K562 (cell line): ENCODE measurements at regions not wholly inside any gene's neighbourhood (a gene's known extent, or its start where the extent isn't known, plus 50 kb on each side); places are given as distances from the start of the nearest gene placed in this dataset.

Experiments used
- ATAC-seq: fragments of 200-7000 bp; cut with Tn5 transposase; 3 replicates; pipeline ENCODE4 v1.9.1; 2020; ENCODE audit warnings: moderate library complexity
- BruUV-seq: library from RNA; stranded (reverse); fragments of 400-500 nt; replicated peaks from 2 replicates; lab custom pipeline; 2021; lab: Mats Ljungman, UMichigan
- CTCF ChIA-PET: fragments of 300-600 bp; formaldehyde crosslinking; extraction: SDS; loops from one replicate; lab custom pipeline; 2021; ENCODE audit warnings: low intra/inter-chr PET ratio; lab: Yijun Ruan, JAX
- POLR2A ChIA-PET: fragments of 300-600, 350-650 bp; sonication (Branson Sonifier 250); formaldehyde crosslinking; extraction: SDS; loops from one replicate; lab custom pipeline; 2021; ENCODE audit warnings: antibody characterized with exemption, inconsistent platforms; lab: Yijun Ruan, JAX
- DNase-seq, 4 experiments: peaks; one replicate each; pipeline versions ENCODE4 v3.0.0 to v3.0.0-alpha.2; 2011 to 2018; ENCODE audit warnings: low spot score in 3 of 4, mixed read lengths in 3 of 4; ENCODE audit errors: extremely low read depth in 1 of 4
- FAIRE-seq: peaks from 2 replicates; lab custom pipeline; 2011; peaks lifted over from hg19 to GRCh38; lab: Jason Lieb, UNC
- H2AFZ ChIP-seq: 2 replicates; pipeline ENCODE4 v1.6.0; 2011; ENCODE audit warnings: low read depth, low read length, control low read depth, inconsistent platforms
- H3K27ac ChIP-seq: fragments of 200-600 bp; 3 replicates; pipeline ENCODE4 v1.8.0; 2011; ENCODE audit warnings: low read depth, mild to moderate bottlenecking, control low read depth, inconsistent platforms, low read length, moderate library complexity, mixed read lengths; ENCODE audit errors: extremely low read depth
- H3K27me3 ChIP-seq, 2 experiments: fragments of 300-600 bp in 1 of 2; 2 replicates in 1 of 2; 3 replicates in 1 of 2; pipeline versions ENCODE4 v1.6.0 to v1.8.0; 2011; ENCODE audit warnings: inconsistent platforms in 2 of 2, low read length in 2 of 2, mild to moderate bottlenecking in 1 of 2, mixed read lengths in 1 of 2, moderate library complexity in 1 of 2; ENCODE audit not compliant: control insufficient read depth in 2 of 2, insufficient read depth in 2 of 2
- H3K36me3 ChIP-seq: fragments of 300-600 bp; 3 replicates; pipeline ENCODE4 v1.8.0; 2011; ENCODE audit warnings: mild to moderate bottlenecking, low read length, inconsistent platforms; ENCODE audit not compliant: control insufficient read depth, insufficient read depth
- H3K4me1 ChIP-seq, 2 experiments: fragments of 200-600 bp in 1 of 2; replicated peaks in 1 of 2; 2 replicates in 1 of 2; 3 replicates in 1 of 2; pipeline versions ENCODE4 v1.5.1 to v1.8.0; 2011; ENCODE audit warnings: inconsistent platforms in 2 of 2, low read length in 2 of 2, mild to moderate bottlenecking in 1 of 2, mixed read lengths in 1 of 2, moderate library complexity in 1 of 2; ENCODE audit not compliant: control insufficient read depth in 2 of 2, insufficient read depth in 2 of 2
- H3K4me2 ChIP-seq: 2 replicates; pipeline ENCODE4 v1.6.1; 2011; ENCODE audit warnings: low read length, control low read depth, inconsistent platforms, mixed read lengths; ENCODE audit not compliant: insufficient read depth
- H3K4me3 ChIP-seq: fragments of 200-600 bp; sonication (generic), shearing (Covaris generic); 2 replicates; pipeline ENCODE4 v1.5.1; 2016; ENCODE audit warnings: control low read depth, inconsistent platforms
- H3K79me2 ChIP-seq: fragments of 200-600 bp; 3 replicates; pipeline ENCODE4 v1.8.0; 2011; ENCODE audit warnings: low read length, inconsistent platforms; ENCODE audit not compliant: control insufficient read depth, insufficient read depth
- H3K9ac ChIP-seq, 2 experiments: 2 replicates each; pipeline versions ENCODE4 v1.6.0 to v1.6.1; 2011; ENCODE audit warnings: low read depth in 2 of 2, low read length in 2 of 2, control low read depth in 1 of 2, inconsistent platforms in 1 of 2, mild to moderate bottlenecking in 1 of 2, mixed read lengths in 1 of 2; ENCODE audit not compliant: insufficient read depth in 1 of 2
- H3K9me1 ChIP-seq: one replicate; pipeline ENCODE4 v1.6.0; 2011; ENCODE audit warnings: inconsistent platforms, mild to moderate bottlenecking, low read length, moderate library complexity; ENCODE audit not compliant: control insufficient read depth, insufficient read depth
- H3K9me3 ChIP-seq: replicated peaks from 2 replicates; pipeline ENCODE4 v1.5.1; 2011; ENCODE audit warnings: low read depth, low read length, inconsistent platforms; ENCODE audit not compliant: control insufficient read depth, insufficient read depth
- H4K20me1 ChIP-seq: replicated peaks from 2 replicates; pipeline ENCODE4 v1.6.1; 2011; ENCODE audit warnings: low read length, inconsistent platforms, mixed read lengths; ENCODE audit not compliant: control insufficient read depth, insufficient read depth
- MTF1 ChIP-seq: fragments of 250-450 bp; sonication (Bioruptor Pico); IDR thresholded peaks from 2 replicates; pipeline ENCODE4 v1.9.0; 2021; ENCODE audit warnings: moderate library complexity, mild to moderate bottlenecking, inconsistent platforms, borderline replicate concordance
- NCOA4 ChIP-seq: fragments of 450-650 bp; IDR thresholded peaks from 2 replicates; pipeline ENCODE4 v1.6.1; 2018; ENCODE audit warnings: mild to moderate bottlenecking; ENCODE audit not compliant: partially characterized antibody
- NR2C2 ChIP-seq, 2 experiments: fragments of 200-800 bp in 1 of 2; sonication (Bioruptor generic) in 1 of 2; sonication (generic) in 1 of 2; formaldehyde crosslinking in 1 of 2; IDR thresholded peaks; 2 replicates each; pipeline versions ENCODE4 v1.6.1 to v1.8.0; 2016 to 2022; ENCODE audit warnings: mild to moderate bottlenecking in 1 of 2, missing compliant biosample characterization in 1 of 2, missing genetic modification characterization in 1 of 2, missing genetic modification reagents in 1 of 2
- OTX1 ChIP-seq: fragments of 450-650 bp; formaldehyde crosslinking; IDR thresholded peaks from 2 replicates; pipeline ENCODE4 v1.4.0; 2022; ENCODE audit warnings: mild to moderate bottlenecking
- POU5F1 ChIP-seq: fragments of 150-350 bp; IDR thresholded peaks from 2 replicates; pipeline ENCODE4 v1.6.1; 2014; ENCODE audit warnings: borderline replicate concordance, low read length, low read depth, mild to moderate bottlenecking; ENCODE audit not compliant: partially characterized antibody
- SAFB2 ChIP-seq: fragments of 200-400 bp; formaldehyde crosslinking; IDR thresholded peaks from 2 replicates; pipeline ENCODE4 v1.6.1; 2018; ENCODE audit warnings: borderline replicate concordance, low read length, low read depth, moderate library complexity; ENCODE audit not compliant: severe bottlenecking
- ZNF140 ChIP-seq: fragments of 250-450 bp; sonication (Bioruptor Pico); IDR thresholded peaks from 2 replicates; pipeline ENCODE4 v1.8.0; 2021; ENCODE audit warnings: moderate library complexity, mild to moderate bottlenecking, inconsistent platforms
- ZNF311 ChIP-seq: fragments of 250-450 bp; sonication (Bioruptor Pico); IDR thresholded peaks from 2 replicates; pipeline ENCODE4 v1.4.0; 2020; ENCODE audit warnings: mild to moderate bottlenecking, moderate library complexity
- ZNF384 ChIP-seq: IDR thresholded peaks from 2 replicates; pipeline ENCODE4 v1.6.1; 2012; ENCODE audit warnings: low read depth, low read length, improper control_type of control experiment
- ZSCAN29 ChIP-seq: fragments of 450-650 bp; IDR thresholded peaks from 2 replicates; pipeline ENCODE4 v1.6.1; 2017
- WGBS: fragments of 100-300 bp; shearing (Covaris generic); methylation state at CpG from one replicate; pipeline ENCODE4 v1.1.6; 2016; ENCODE audit warnings: low coverage, mixed read lengths; ENCODE audit not compliant: insufficient coverage; ENCODE audit errors: missing lambda C conversion rate; 5-methylcytosine and 5-hydroxymethylcytosine counted together
- in situ Hi-C: fragments of 300-500 bp; cut with MboI; formaldehyde crosslinking; loops from 4 replicates; pipeline ENCODE4 v1.15.0; 2018; ENCODE audit warnings: inconsistent platforms, mixed read lengths
- intact Hi-C: fragments of 100-400 bp; cut with micrococcal nuclease; formaldehyde crosslinking; loops from 2 replicates; pipeline ENCODE4 v1.14.2; 2022
- TF ChIP-seq, protein P1 (sequence below), 2 experiments: fragments of 450-650 bp; IDR thresholded peaks; 2 replicates each; pipeline ENCODE4 v1.6.1; 2018; ENCODE audit warnings: mild to moderate bottlenecking in 2 of 2, low read depth in 1 of 2; ENCODE audit not compliant: partially characterized antibody in 2 of 2
- TF ChIP-seq, protein P2 (sequence below): fragments of 450-650 bp; formaldehyde crosslinking; IDR thresholded peaks from 2 replicates; pipeline ENCODE4 v1.4.0; 2020; ENCODE audit warnings: mild to moderate bottlenecking, moderate library complexity

DNA sequence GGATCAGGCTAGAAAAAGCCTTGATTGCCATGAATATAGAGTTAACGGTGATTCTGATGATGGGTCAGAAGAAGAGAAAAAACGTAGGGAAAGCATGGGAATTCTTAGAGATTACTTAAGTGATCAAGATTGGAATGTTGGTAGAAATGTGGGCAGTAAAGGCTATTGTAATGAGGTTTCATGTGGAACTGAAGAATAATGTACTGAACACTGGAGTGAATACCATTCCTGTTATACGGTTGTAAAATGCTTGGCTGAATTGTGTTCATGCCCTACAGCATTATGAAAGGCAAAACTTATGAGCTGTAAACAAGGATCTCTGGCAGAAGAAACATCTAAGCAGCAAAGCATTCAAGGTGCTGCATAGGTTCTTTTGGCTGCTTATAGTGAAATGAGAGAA lies 414.1 kb upstream of the CBLB start:
- Histone ChIP-seq H3K9me1 (no peaks in the 10 kb centered on the region), H3K36me3 (no peaks in the 10 kb centered on the region), H3K4me2 (no peak overlapping the region), H4K20me1 (no peaks in the 10 kb centered on the region), H3K27ac (no peak overlapping the region), H2AFZ (no peak overlapping the region), H3K4me1 (no peaks in the 10 kb centered on the region), H3K79me2 (no peaks in the 10 kb centered on the region), H3K27me3 (no peaks in the 10 kb centered on the region), H3K9ac (no peak overlapping the region), H3K9me3 (no peaks in the 10 kb centered on the region), H3K4me3 (no peak overlapping the region)
- TF ChIP-seq MTF1 (CRISPR knock-in tag) (no peak), POU5F1 (no peak), OTX1 (CRISPR knock-in tag) (no peak), ZNF311 (CRISPR knock-in tag) (no peak), NR2C2 (CRISPR knock-in tag; IDR thresholded peaks at IDR 0.05) (no peak), NR2C2 (tag; IDR thresholded peaks at IDR 0.05) (no peak), NCOA4 (no peak), ZNF140 (CRISPR knock-in tag) (no peak), SAFB2 (no peak), ZSCAN29 (no peak), ZNF384 (no peak)
- TF ChIP-seq, protein P1, sequence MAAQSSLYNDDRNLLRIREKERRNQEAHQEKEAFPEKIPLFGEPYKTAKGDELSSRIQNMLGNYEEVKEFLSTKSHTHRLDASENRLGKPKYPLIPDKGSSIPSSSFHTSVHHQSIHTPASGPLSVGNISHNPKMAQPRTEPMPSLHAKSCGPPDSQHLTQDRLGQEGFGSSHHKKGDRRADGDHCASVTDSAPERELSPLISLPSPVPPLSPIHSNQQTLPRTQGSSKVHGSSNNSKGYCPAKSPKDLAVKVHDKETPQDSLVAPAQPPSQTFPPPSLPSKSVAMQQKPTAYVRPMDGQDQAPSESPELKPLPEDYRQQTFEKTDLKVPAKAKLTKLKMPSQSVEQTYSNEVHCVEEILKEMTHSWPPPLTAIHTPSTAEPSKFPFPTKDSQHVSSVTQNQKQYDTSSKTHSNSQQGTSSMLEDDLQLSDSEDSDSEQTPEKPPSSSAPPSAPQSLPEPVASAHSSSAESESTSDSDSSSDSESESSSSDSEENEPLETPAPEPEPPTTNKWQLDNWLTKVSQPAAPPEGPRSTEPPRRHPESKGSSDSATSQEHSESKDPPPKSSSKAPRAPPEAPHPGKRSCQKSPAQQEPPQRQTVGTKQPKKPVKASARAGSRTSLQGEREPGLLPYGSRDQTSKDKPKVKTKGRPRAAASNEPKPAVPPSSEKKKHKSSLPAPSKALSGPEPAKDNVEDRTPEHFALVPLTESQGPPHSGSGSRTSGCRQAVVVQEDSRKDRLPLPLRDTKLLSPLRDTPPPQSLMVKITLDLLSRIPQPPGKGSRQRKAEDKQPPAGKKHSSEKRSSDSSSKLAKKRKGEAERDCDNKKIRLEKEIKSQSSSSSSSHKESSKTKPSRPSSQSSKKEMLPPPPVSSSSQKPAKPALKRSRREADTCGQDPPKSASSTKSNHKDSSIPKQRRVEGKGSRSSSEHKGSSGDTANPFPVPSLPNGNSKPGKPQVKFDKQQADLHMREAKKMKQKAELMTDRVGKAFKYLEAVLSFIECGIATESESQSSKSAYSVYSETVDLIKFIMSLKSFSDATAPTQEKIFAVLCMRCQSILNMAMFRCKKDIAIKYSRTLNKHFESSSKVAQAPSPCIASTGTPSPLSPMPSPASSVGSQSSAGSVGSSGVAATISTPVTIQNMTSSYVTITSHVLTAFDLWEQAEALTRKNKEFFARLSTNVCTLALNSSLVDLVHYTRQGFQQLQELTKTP (IDR thresholded peaks at IDR 0.05; ENCODE audit: low read depth in 1 of 2, partially characterized antibody in 2 of 2): no peak
- TF ChIP-seq, protein P2, sequence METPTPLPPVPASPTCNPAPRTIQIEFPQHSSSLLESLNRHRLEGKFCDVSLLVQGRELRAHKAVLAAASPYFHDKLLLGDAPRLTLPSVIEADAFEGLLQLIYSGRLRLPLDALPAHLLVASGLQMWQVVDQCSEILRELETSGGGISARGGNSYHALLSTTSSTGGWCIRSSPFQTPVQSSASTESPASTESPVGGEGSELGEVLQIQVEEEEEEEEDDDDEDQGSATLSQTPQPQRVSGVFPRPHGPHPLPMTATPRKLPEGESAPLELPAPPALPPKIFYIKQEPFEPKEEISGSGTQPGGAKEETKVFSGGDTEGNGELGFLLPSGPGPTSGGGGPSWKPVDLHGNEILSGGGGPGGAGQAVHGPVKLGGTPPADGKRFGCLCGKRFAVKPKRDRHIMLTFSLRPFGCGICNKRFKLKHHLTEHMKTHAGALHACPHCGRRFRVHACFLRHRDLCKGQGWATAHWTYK: no peak
- ChIA-PET CTCF (no interaction called here), POLR2A (no interaction called here)
- no peak for ATAC-seq
- in situ Hi-C loops (no loop called here), intact Hi-C loops (no loop called here)
- WGBS: 5% methylated on average over 3 of the region's 3 CpGs
- DNase-seq: no peak
- no TSS peak for BruUV-seq
- FAIRE-seq: no peak
